HepG2 (cell line): ENCODE measurements at regions not wholly inside any gene's neighbourhood (a gene's known extent, or its start where the extent isn't known, plus 50 kb on each side); places are given as distances from the start of the nearest gene placed in this dataset.

Experiments used
- ATAC-seq: fragments of 200-7000 bp; cut with Tn5 transposase; 3 replicates; pipeline ENCODE4 v1.9.1; 2020; ENCODE audit warnings: mild to moderate bottlenecking, moderate library complexity
- BruUV-seq: library from RNA; stranded (reverse); fragments of 400-500 nt; replicated peaks from 2 replicates; lab custom pipeline; 2021; lab: Mats Ljungman, UMichigan
- CTCF ChIA-PET: fragments of 300-600 bp; formaldehyde crosslinking; extraction: SDS; loops from one replicate; lab custom pipeline; 2021; ENCODE audit warnings: low total read pairs, inconsistent platforms, low intra/inter-chr PET ratio; lab: Yijun Ruan, JAX
- POLR2A ChIA-PET: fragments of 350-600 bp; sonication (Branson Sonifier 250); formaldehyde crosslinking; loops from one replicate; lab custom pipeline; 2020; ENCODE audit warnings: antibody characterized with exemption, inconsistent platforms; lab: Yijun Ruan, JAX
- DNase-seq: peaks from one replicate; pipeline ENCODE4 v3.0.0-alpha.2; 2015; ENCODE audit warnings: low spot score
- FAIRE-seq: peaks from 3 replicates; lab custom pipeline; 2011; peaks lifted over from hg19 to GRCh38; lab: Jason Lieb, UNC
- H2AFZ ChIP-seq: one replicate; pipeline ENCODE4 v1.6.1; 2011; ENCODE audit warnings: low read length, inconsistent platforms
- H3K27ac ChIP-seq: fragments of 300-600 bp; 3 replicates; pipeline ENCODE4 v1.8.0; 2011; ENCODE audit warnings: mixed run types, mild to moderate bottlenecking, mixed read lengths, low read length, inconsistent platforms; ENCODE audit not compliant: insufficient read depth; ENCODE audit errors: extremely low read length
- H3K27me3 ChIP-seq, 2 experiments: fragments of 200-600 bp in 1 of 2; 2 replicates in 1 of 2; 3 replicates in 1 of 2; pipeline versions ENCODE4 v1.6.0 to v1.8.0; 2011; ENCODE audit warnings: low read length in 2 of 2, mild to moderate bottlenecking in 2 of 2, moderate library complexity in 2 of 2, inconsistent platforms in 1 of 2; ENCODE audit not compliant: insufficient read depth in 2 of 2, control insufficient read depth in 1 of 2
- H3K36me3 ChIP-seq, 2 experiments: fragments of 200-600 bp in 1 of 2; replicated peaks in 1 of 2; 2 replicates in 1 of 2; 3 replicates in 1 of 2; pipeline versions ENCODE4 v1.5.1 to v1.8.0; 2011; ENCODE audit warnings: low read length in 2 of 2, inconsistent platforms in 1 of 2; ENCODE audit not compliant: insufficient read depth in 2 of 2, control insufficient read depth in 1 of 2
- H3K4me1 ChIP-seq: 2 replicates; pipeline ENCODE4 v1.5.1; 2012; ENCODE audit warnings: low read length, inconsistent platforms; ENCODE audit not compliant: insufficient read depth
- H3K4me2 ChIP-seq: 2 replicates; pipeline ENCODE4 v1.6.0; 2011; ENCODE audit warnings: low read depth, low read length, inconsistent platforms
- H3K4me3 ChIP-seq, 3 experiments: fragments of 200-600 bp in 1 of 3; sonication (generic), shearing (Covaris generic) in 1 of 3; replicated peaks in 1 of 3; 2 replicates each; pipeline ENCODE4 v1.5.1; 2011 to 2016; ENCODE audit warnings: low read length in 3 of 3, inconsistent platforms in 2 of 3, low read depth in 2 of 3, mild to moderate bottlenecking in 2 of 3, control low read depth in 1 of 3, mixed read lengths in 1 of 3; ENCODE audit not compliant: insufficient read depth in 1 of 3
- H3K79me2 ChIP-seq: one replicate; pipeline ENCODE4 v1.6.1; 2011; ENCODE audit warnings: low read length, inconsistent platforms; ENCODE audit not compliant: insufficient read depth
- H3K9ac ChIP-seq: 2 replicates; pipeline ENCODE4 v1.6.0; 2011; ENCODE audit warnings: mild to moderate bottlenecking, low read depth, low read length, inconsistent platforms; ENCODE audit not compliant: insufficient read depth
- H3K9me3 ChIP-seq: 2 replicates; pipeline ENCODE4 v1.5.1; 2012; ENCODE audit warnings: mild to moderate bottlenecking, low read length
- H4K20me1 ChIP-seq: 2 replicates; pipeline ENCODE4 v1.6.0; 2011; ENCODE audit warnings: inconsistent platforms, mild to moderate bottlenecking, low read length, moderate library complexity; ENCODE audit not compliant: insufficient read depth
- ARID2 ChIP-seq: sonication (generic); formaldehyde crosslinking; IDR thresholded peaks from 2 replicates; pipeline ENCODE4 v1.8.1; 2022; ENCODE audit warnings: mild to moderate bottlenecking, missing genetic modification reagents, borderline replicate concordance
- ATF1 ChIP-seq: IDR thresholded peaks from 2 replicates; pipeline ENCODE4 v1.6.1; 2016; ENCODE audit warnings: mild to moderate bottlenecking, control low read depth
- ATF4 ChIP-seq, 2 experiments: fragments of 450-650 bp in 1 of 2; sonication (generic) in 1 of 2; formaldehyde crosslinking; IDR thresholded peaks; 2 replicates each; pipeline versions ENCODE4 v1.5.0 to v1.8.0; 2020 to 2022; ENCODE audit warnings: mild to moderate bottlenecking in 1 of 2, missing genetic modification reagents in 1 of 2
- CBX1 ChIP-seq: IDR thresholded peaks from one replicate; pipeline ENCODE4 v1.6.1; 2016; ENCODE audit warnings: antibody characterized with exemption, low read depth
- CBX2 ChIP-seq, 2 experiments: fragments of 200-600 bp in 1 of 2; sonication (generic); formaldehyde crosslinking in 1 of 2; IDR thresholded peaks; 2 replicates each; pipeline versions ENCODE4 v1.7.0 to v1.8.1; 2018 to 2022; ENCODE audit warnings: low read depth in 2 of 2, low read length in 1 of 2, mild to moderate bottlenecking in 1 of 2, missing genetic modification reagents in 1 of 2
- DR1 ChIP-seq: sonication (generic); formaldehyde crosslinking; IDR thresholded peaks from 2 replicates; pipeline ENCODE4 v1.8.0; 2021; ENCODE audit warnings: mild to moderate bottlenecking, missing genetic modification reagents, inconsistent platforms
- FIP1L1 ChIP-seq: fragments of 200-400 bp; formaldehyde crosslinking; IDR thresholded peaks from 2 replicates; pipeline ENCODE4 v1.6.1; 2018; ENCODE audit warnings: low read depth, mild to moderate bottlenecking, low read length, moderate library complexity, borderline replicate concordance; ENCODE audit not compliant: insufficient read depth
- NR2F6 ChIP-seq, 2 experiments: IDR thresholded peaks; 2 replicates each; pipeline ENCODE4 v1.6.1; 2016; ENCODE audit warnings: antibody characterized with exemption in 1 of 2, mild to moderate bottlenecking in 1 of 2
- PHB2 ChIP-seq: fragments of 450-650 bp; IDR thresholded peaks from 2 replicates; pipeline ENCODE4 v1.6.1; 2018; ENCODE audit not compliant: partially characterized antibody
- SIN3B ChIP-seq: fragments of 150-350 bp; IDR thresholded peaks from 2 replicates; pipeline ENCODE4 v1.6.1; 2014; ENCODE audit warnings: low read length
- SP4 ChIP-seq: sonication (generic); formaldehyde crosslinking; IDR thresholded peaks from 2 replicates; pipeline ENCODE4 v1.8.1; 2023; ENCODE audit warnings: mild to moderate bottlenecking, missing genetic modification reagents
- YEATS2 ChIP-seq: sonication (generic); formaldehyde crosslinking; IDR thresholded peaks from 2 replicates; pipeline ENCODE4 v1.4.0; 2020; ENCODE audit warnings: missing genetic modification reagents, borderline replicate concordance
- ZBTB2 ChIP-seq: sonication (generic); formaldehyde crosslinking; IDR thresholded peaks from 2 replicates; pipeline ENCODE4 v1.8.0; 2022; ENCODE audit warnings: low read depth, missing genetic modification reagents
- ZBTB8A ChIP-seq: sonication (generic); formaldehyde crosslinking; IDR thresholded peaks from 2 replicates; pipeline ENCODE4 v1.4.0; 2020; ENCODE audit warnings: mild to moderate bottlenecking, low read depth, missing genetic modification reagents, borderline replicate concordance
- ZNF101 ChIP-seq: sonication (generic); formaldehyde crosslinking; IDR thresholded peaks from 2 replicates; pipeline ENCODE4 v1.4.0; 2020; ENCODE audit warnings: mild to moderate bottlenecking, low read depth, missing genetic modification reagents, borderline replicate concordance
- ZNF224 ChIP-seq: sonication (generic); formaldehyde crosslinking; IDR thresholded peaks from 2 replicates; pipeline ENCODE4 v1.5.0; 2020; ENCODE audit warnings: mild to moderate bottlenecking, missing genetic modification reagents
- ZNF225 ChIP-seq: sonication (generic); formaldehyde crosslinking; IDR thresholded peaks from 2 replicates; pipeline ENCODE4 v1.4.0; 2020; ENCODE audit warnings: mild to moderate bottlenecking, missing genetic modification reagents
- ZNF232 ChIP-seq: sonication (generic); formaldehyde crosslinking; IDR thresholded peaks from 2 replicates; pipeline ENCODE4 v1.4.0; 2020; ENCODE audit warnings: missing genetic modification reagents, borderline replicate concordance
- ZZZ3 ChIP-seq: sonication (generic); formaldehyde crosslinking; IDR thresholded peaks from 2 replicates; pipeline ENCODE4 v1.4.0; 2020; ENCODE audit warnings: missing genetic modification reagents, mild to moderate bottlenecking, borderline replicate concordance
- WGBS: methylation state at CpG from one replicate; pipeline ENCODE4 v1.1.6; 2017; ENCODE audit warnings: low lambda C conversion rate; 5-methylcytosine and 5-hydroxymethylcytosine counted together
- in situ Hi-C: cut with HindIII; loops from 2 replicates; pipeline ENCODE4 v1.10.0; 2017; ENCODE audit warnings: low pct_unique_long_range_greater_than_20kb; ENCODE audit not compliant: extremely low pct_ligation_motif_present
- intact Hi-C: fragments of 100-400 bp; cut with micrococcal nuclease; formaldehyde crosslinking; loops from one replicate; pipeline ENCODE4 v1.10.0; 2022; ENCODE audit not compliant: unreplicated experiment
- TF ChIP-seq, protein P1 (sequence below): sonication (generic); formaldehyde crosslinking; IDR thresholded peaks from 2 replicates; pipeline ENCODE4 v1.4.0; 2020; ENCODE audit warnings: missing genetic modification reagents

- TF ChIP-seq ZNF224 (CRISPR knock-in tag) (no peak), NR2F6 (IDR thresholded peaks at IDR 0.05) (no peak), NR2F6 (CRISPR knock-in tag; IDR thresholded peaks at IDR 0.05) (no peak), ATF4 (CRISPR knock-in tag; IDR thresholded peaks at IDR 0.05) (no peak), SIN3B (no peak), CBX1 (no peak), ZBTB8A (CRISPR knock-in tag) (no peak), ATF1 (CRISPR knock-in tag) (no peak), YEATS2 (no peak), DR1 (CRISPR knock-in tag) (no peak)
Observed at GRCh38 chr5:15376803-15377202, 123.2 kb upstream of the FBXL7 start (continued).

DNA sequence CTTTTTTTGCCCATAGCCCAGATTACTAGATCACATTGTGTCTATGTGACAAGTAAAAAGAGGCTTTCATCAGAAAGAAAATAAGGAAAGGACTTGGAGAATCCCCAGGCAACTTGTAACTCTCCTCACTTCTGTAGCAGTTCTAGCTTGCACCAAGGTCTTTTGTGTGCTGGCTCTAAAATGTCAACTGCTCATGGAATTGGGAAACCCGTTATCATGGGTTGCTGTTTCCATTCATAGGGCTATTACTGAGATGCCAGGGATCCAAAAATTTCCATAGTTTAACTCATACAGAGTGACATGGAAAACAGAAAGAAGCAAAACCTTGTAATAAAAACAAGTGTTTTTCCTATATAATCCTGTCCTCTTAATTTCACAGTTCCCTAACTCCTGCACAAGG is 123.9 kb upstream of the FBXL7 start:
- H3K27ac ChIP-seq, result no peak overlapping the region
- no peak overlapping the region for H3K4me3 ChIP-seq
- POLR2A ChIA-PET, result no interaction called here
- intact Hi-C loops (no loop called here), in situ Hi-C loops (no loop called here)
- DNase-seq (no peak), ATAC-seq (no peak), FAIRE-seq (no peak)
- BruUV-seq, result no TSS peak
- no peaks in the 10 kb centered on the region for H3K9me3 ChIP-seq
- 11% methylated on average over 1 of the region's 1 CpG for WGBS
- H3K9ac ChIP-seq, result no peak overlapping the region
- no peaks in the 10 kb centered on the region for H3K27me3 ChIP-seq
- CTCF ChIA-PET, result no interaction called here
- H2AFZ ChIP-seq, result no peak overlapping the region
- no peaks in the 10 kb centered on the region for H3K36me3 ChIP-seq
- H4K20me1 ChIP-seq, result no peaks in the 10 kb centered on the region
- no peaks in the 10 kb centered on the region for H3K4me1 ChIP-seq
- no peaks in the 10 kb centered on the region for H3K79me2 ChIP-seq
- H3K4me2 ChIP-seq, result no peak overlapping the region
- TF ChIP-seq ZNF225 (CRISPR knock-in tag), result no peak
- no peak for TF ChIP-seq FIP1L1
- TF ChIP-seq, protein P1, sequence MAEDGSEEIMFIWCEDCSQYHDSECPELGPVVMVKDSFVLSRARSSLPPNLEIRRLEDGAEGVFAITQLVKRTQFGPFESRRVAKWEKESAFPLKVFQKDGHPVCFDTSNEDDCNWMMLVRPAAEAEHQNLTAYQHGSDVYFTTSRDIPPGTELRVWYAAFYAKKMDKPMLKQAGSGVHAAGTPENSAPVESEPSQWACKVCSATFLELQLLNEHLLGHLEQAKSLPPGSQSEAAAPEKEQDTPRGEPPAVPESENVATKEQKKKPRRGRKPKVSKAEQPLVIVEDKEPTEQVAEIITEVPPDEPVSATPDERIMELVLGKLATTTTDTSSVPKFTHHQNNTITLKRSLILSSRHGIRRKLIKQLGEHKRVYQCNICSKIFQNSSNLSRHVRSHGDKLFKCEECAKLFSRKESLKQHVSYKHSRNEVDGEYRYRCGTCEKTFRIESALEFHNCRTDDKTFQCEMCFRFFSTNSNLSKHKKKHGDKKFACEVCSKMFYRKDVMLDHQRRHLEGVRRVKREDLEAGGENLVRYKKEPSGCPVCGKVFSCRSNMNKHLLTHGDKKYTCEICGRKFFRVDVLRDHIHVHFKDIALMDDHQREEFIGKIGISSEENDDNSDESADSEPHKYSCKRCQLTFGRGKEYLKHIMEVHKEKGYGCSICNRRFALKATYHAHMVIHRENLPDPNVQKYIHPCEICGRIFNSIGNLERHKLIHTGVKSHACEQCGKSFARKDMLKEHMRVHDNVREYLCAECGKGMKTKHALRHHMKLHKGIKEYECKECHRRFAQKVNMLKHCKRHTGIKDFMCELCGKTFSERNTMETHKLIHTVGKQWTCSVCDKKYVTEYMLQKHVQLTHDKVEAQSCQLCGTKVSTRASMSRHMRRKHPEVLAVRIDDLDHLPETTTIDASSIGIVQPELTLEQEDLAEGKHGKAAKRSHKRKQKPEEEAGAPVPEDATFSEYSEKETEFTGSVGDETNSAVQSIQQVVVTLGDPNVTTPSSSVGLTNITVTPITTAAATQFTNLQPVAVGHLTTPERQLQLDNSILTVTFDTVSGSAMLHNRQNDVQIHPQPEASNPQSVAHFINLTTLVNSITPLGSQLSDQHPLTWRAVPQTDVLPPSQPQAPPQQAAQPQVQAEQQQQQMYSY, result no peak
- no peak for TF ChIP-seq PHB2
- no peak for TF ChIP-seq CBX2 (IDR thresholded peaks at IDR 0.05; ENCODE audit: low read depth, low read length)
- TF ChIP-seq CBX2 (CRISPR knock-in tag; IDR thresholded peaks at IDR 0.05; ENCODE audit: low read depth), result no peak
- TF ChIP-seq ZNF101 (CRISPR knock-in tag), result no peak
- TF ChIP-seq ZNF232 (CRISPR knock-in tag), result no peak
- TF ChIP-seq ZBTB2, result no peak
- TF ChIP-seq SP4, result no peak
- TF ChIP-seq ARID2 (CRISPR knock-in tag), result no peak
- TF ChIP-seq ZZZ3 (CRISPR knock-in tag), result no peak
